GM12892 (cell line): ENCODE measurements at regions not wholly inside any gene's neighbourhood (a gene's known extent, or its start where the extent isn't known, plus 50 kb on each side); places are given as distances from the start of the nearest gene placed in this dataset.
"Not testable (repeated sequence)": the region's sequence is repeated elsewhere in the genome, so short reads cannot be mapped to it uniquely, and the experiment has no call there.

Experiments used
- POLR2A ChIP-seq: IDR thresholded peaks from 2 replicates; pipeline ENCODE4 v1.6.1; 2011; ENCODE audit warnings: low read depth, low read length, control low read depth
- TAF1 ChIP-seq: IDR thresholded peaks from 2 replicates; pipeline ENCODE4 v1.6.1; 2011; ENCODE audit warnings: low read depth, mild to moderate bottlenecking, control low read depth, low read length, borderline replicate concordance

DNA sequence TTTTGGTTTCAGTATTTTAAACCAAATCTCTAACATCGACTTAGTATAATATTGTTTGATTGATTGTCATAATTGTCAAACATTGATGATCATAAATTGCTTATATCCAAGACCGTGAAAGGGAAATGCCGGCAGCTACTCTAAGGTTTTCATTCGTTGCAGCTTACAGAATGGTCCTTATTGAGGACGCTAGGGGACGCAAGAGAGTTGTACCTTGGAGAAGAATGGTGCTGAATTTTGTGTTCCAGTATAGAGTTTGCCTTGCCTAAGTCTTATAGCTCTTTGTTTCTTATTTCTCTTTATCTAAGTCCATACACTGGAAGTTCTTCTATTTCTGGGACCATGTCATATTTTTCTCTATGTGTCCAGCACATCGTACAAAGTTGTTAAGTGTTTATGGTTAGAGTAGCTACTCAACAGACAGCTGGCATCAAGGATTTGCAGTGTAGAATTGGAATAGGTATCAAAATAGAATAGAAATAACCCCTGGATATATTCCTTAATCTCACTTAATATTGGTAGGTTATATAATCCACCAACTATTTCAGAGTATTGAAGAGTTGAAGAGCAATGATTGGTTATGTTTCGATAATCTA is 67.4 kb upstream of the GPR39 start:
- not testable (repeated sequence) for TF ChIP-seq TAF1, POLR2A
